Dedifferentiated amniotic fluid mesenchymal stem cell (primary cell): ENCODE measurements at regions not wholly inside any gene's neighbourhood (a gene's known extent, or its start where the extent isn't known, plus 50 kb on each side); places are given as distances from the start of the nearest gene placed in this dataset.

Experiments
- DNase-seq: peaks from one replicate; pipeline ENCODE4 v3.0.0-alpha.2; 2016; ENCODE audit errors: extremely low spot score

- peak; percentile 50 for DNase-seq
Measured at GRCh38 chr4:123939621-123940020, 543.0 kb downstream of the SPRY1 start.

- DNase-seq, result no peak
Measured at GRCh38 chr4:123940604-123941003, 544.0 kb downstream of the SPRY1 start.

- no peak for DNase-seq
Measured at GRCh38 chr4:123941306-123941705, 544.7 kb downstream of the SPRY1 start.

- DNase-seq, result peak; percentile 37
Measured at GRCh38 chr4:123943976-123944375, 547.4 kb downstream of the SPRY1 start.

GRCh38 chr4:123945301-123945700, 548.7 kb downstream of the SPRY1 start:
- DNase-seq, result no peak

- no peak for DNase-seq
Measured at GRCh38 chr4:123950530-123950929, 553.9 kb downstream of the SPRY1 start.

GRCh38 chr4:123952530-123953274, 556.1 kb downstream of the SPRY1 start:
- DNase-seq, result no peak

- no peak for DNase-seq
Measured at GRCh38 chr4:123953566-123953965, 557.0 kb downstream of the SPRY1 start.

- no peak for DNase-seq
Measured at GRCh38 chr4:123954220-123954619, 557.6 kb downstream of the SPRY1 start.

- DNase-seq, result no peak
Measured at GRCh38 chr4:123955167-123955800, 558.7 kb downstream of the SPRY1 start.

GRCh38 chr4:123956204-123956603, 559.6 kb downstream of the SPRY1 start:
- DNase-seq, result no peak

GRCh38 chr4:123966990-123967769, 570.6 kb downstream of the SPRY1 start:
- no peak for DNase-seq

- DNase-seq, result no peak
Measured at GRCh38 chr4:123972031-123972430, 575.4 kb downstream of the SPRY1 start.

- no peak for DNase-seq
Measured at GRCh38 chr4:123974386-123975149, 578.0 kb downstream of the SPRY1 start.

GRCh38 chr4:123976285-123976684, 579.7 kb downstream of the SPRY1 start:
- DNase-seq, result no peak

GRCh38 chr4:123976819-123977218, 580.2 kb downstream of the SPRY1 start:
- DNase-seq, result no peak

GRCh38 chr4:123977641-123978081, 581.1 kb downstream of the SPRY1 start:
- no peak for DNase-seq

- no peak for DNase-seq
Measured at GRCh38 chr4:123978637-123979036, 582.0 kb downstream of the SPRY1 start.

- no peak for DNase-seq
Measured at GRCh38 chr4:123980736-123981300, 584.2 kb downstream of the SPRY1 start.

- no peak for DNase-seq
Measured at GRCh38 chr4:123984886-123985285, 588.3 kb downstream of the SPRY1 start.

- peak; percentile 89 for DNase-seq
Measured at GRCh38 chr4:123986268-123986798, 589.7 kb downstream of the SPRY1 start.
